ENCODE measurements at regions not wholly inside any gene's neighbourhood (a gene's known extent, or its start where the extent isn't known, plus 50 kb on each side); places are given as distances from the start of the nearest gene placed in this dataset.

GRCh38 chr4:188989371-188989770 lies 850.1 kb downstream of the TRIML1 start:
- TF ChIP-seq CTCF (conservative IDR thresholded peaks at IDR 0.05; ENCODE audit: low read depth, low read length) (no peak), ELK1 (IDR thresholded peaks at IDR 0.05; ENCODE audit: borderline replicate concordance, low read depth, low read length) (no peak), CEBPB (IDR thresholded peaks at IDR 0.05; ENCODE audit: low read depth, low read length) (no peak), POLR2A (IDR thresholded peaks at IDR 0.05; ENCODE audit: low read depth, low read length) (no peak), FOS (IDR thresholded peaks at IDR 0.05; ENCODE audit: low read depth, low read length) (no peak), RAD21 (IDR thresholded peaks at IDR 0.05; ENCODE audit: low read length) (no peak), RCOR1 (IDR thresholded peaks at IDR 0.05; ENCODE audit: insufficient replicate concordance, low read length) (no peak), SMC3 (IDR thresholded peaks at IDR 0.05; ENCODE audit: low read depth, low read length) (no peak), CHD1 (IDR thresholded peaks at IDR 0.05; ENCODE audit: low read depth, low read length) (no peak), MAFK (IDR thresholded peaks at IDR 0.05; ENCODE audit: low read depth, low read length) (no peak), RFX5 (IDR thresholded peaks at IDR 0.05; ENCODE audit: low read depth, low read length) (no peak), MAZ (IDR thresholded peaks at IDR 0.05; ENCODE audit: borderline replicate concordance, low read depth, low read length) (no peak)

All from IMR-90 (cell line).